Natural killer cell (primary cell): ENCODE measurements at regions not wholly inside any gene's neighbourhood (a gene's known extent, or its start where the extent isn't known, plus 50 kb on each side); places are given as distances from the start of the nearest gene placed in this dataset.

Experiments used
- ATAC-seq, 3 donors: fragments of 150-1000 bp in 2 of 3; fragments of 200-7000 bp in 1 of 3; cut with Tn5 transposase; 1 replicate in 1 of 3; 2 replicates in 2 of 3; pipeline ENCODE4 v1.10.0; 2021; ENCODE audit warnings: mild to moderate bottlenecking in 2 of 3, moderate library complexity in 2 of 3
- DNase-seq, 2 donors: peaks; one replicate each; pipeline versions ENCODE4 v3.0.0 to v3.0.0-alpha.2; 2013 to 2021; ENCODE audit warnings: mixed read lengths in 1 of 2
- H3K27ac ChIP-seq: one replicate; pipeline ENCODE4 v1.5.1; 2013; ENCODE audit warnings: mild to moderate bottlenecking, low read length
- H3K27me3 ChIP-seq: one replicate; pipeline ENCODE4 v1.6.1; 2013; ENCODE audit warnings: low read length; ENCODE audit not compliant: control insufficient read depth, insufficient read depth
- H3K36me3 ChIP-seq: one replicate; pipeline ENCODE4 v1.6.1; 2013; ENCODE audit warnings: low read length; ENCODE audit not compliant: control insufficient read depth, insufficient read depth
- H3K4me1 ChIP-seq: one replicate; pipeline ENCODE4 v1.6.1; 2013; ENCODE audit warnings: low read length; ENCODE audit not compliant: control insufficient read depth, insufficient read depth
- H3K4me3 ChIP-seq: one replicate; pipeline ENCODE4 v1.5.1; 2013; ENCODE audit warnings: low read length
- H3K9me3 ChIP-seq: one replicate; pipeline ENCODE4 v1.6.1; 2013; ENCODE audit warnings: low read length; ENCODE audit not compliant: control insufficient read depth, insufficient read depth
- H3K27ac Mint-ChIP-seq, 2 donors: one replicate each; pipeline ENCODE4 v1.8.0; 2022; ENCODE audit warnings: mild to moderate bottlenecking in 2 of 2, mixed read lengths in 2 of 2, moderate library complexity in 1 of 2
- H3K27me3 Mint-ChIP-seq, 2 donors: one replicate each; pipeline ENCODE4 v1.8.0; 2022; ENCODE audit warnings: low read depth in 2 of 2, mixed read lengths in 2 of 2
- H3K36me3 Mint-ChIP-seq: one replicate; pipeline ENCODE4 v1.8.0; 2022; ENCODE audit warnings: mixed read lengths
- H3K4me1 Mint-ChIP-seq, 2 donors: one replicate each; pipeline ENCODE4 v1.8.0; 2022; ENCODE audit warnings: mixed read lengths in 2 of 2
- H3K4me3 Mint-ChIP-seq: one replicate; pipeline ENCODE4 v1.8.0; 2022; ENCODE audit warnings: mild to moderate bottlenecking, moderate library complexity, mixed read lengths
- H3K9me3 Mint-ChIP-seq, 2 donors: one replicate each; pipeline ENCODE4 v1.8.0; 2022; ENCODE audit warnings: mixed read lengths in 2 of 2
- WGBS: methylation state at CpG from one replicate; pipeline ENCODE4 v1.1.7; 2013; ENCODE audit warnings: missing lambda C conversion rate; ENCODE audit not compliant: insufficient coverage; 5-methylcytosine and 5-hydroxymethylcytosine counted together
- intact Hi-C: fragments of 100-400 bp; cut with micrococcal nuclease; formaldehyde crosslinking; loops from one replicate; pipeline ENCODE4 v1.14.2; 2022
- TF ChIP-seq, protein P1 (sequence below): fragments of 200-600 bp; IDR thresholded peaks from one replicate; pipeline ENCODE4 v1.8.0; 2022; ENCODE audit warnings: antibody characterized with exemption

DNA sequence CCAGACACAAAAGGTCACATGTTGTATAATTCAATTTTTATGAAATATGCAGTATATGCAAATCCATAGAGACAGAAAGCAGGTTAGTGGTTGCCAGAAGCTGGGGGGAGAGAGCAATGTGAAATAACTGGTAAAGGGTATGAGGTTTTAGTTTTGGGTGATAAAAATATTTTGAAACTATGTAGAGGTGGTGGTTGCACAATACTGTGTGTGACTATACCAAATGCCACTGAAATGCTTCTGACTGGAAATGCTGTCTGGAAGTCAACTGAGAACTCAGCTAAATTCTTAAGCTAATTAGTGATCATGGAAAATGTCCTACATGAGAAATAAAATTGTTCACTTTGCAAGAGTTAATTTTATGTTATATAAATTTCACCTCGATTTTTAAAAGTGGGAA lies 65.3 kb upstream of the RXFP2 start:
- no peaks in the 10 kb centered on the region for H3K27me3 ChIP-seq
- H3K27ac ChIP-seq = no peak overlapping the region
- no peaks in the 10 kb centered on the region for H3K4me1 ChIP-seq
- TF ChIP-seq, protein P1, sequence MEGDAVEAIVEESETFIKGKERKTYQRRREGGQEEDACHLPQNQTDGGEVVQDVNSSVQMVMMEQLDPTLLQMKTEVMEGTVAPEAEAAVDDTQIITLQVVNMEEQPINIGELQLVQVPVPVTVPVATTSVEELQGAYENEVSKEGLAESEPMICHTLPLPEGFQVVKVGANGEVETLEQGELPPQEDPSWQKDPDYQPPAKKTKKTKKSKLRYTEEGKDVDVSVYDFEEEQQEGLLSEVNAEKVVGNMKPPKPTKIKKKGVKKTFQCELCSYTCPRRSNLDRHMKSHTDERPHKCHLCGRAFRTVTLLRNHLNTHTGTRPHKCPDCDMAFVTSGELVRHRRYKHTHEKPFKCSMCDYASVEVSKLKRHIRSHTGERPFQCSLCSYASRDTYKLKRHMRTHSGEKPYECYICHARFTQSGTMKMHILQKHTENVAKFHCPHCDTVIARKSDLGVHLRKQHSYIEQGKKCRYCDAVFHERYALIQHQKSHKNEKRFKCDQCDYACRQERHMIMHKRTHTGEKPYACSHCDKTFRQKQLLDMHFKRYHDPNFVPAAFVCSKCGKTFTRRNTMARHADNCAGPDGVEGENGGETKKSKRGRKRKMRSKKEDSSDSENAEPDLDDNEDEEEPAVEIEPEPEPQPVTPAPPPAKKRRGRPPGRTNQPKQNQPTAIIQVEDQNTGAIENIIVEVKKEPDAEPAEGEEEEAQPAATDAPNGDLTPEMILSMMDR = no peak
- H3K36me3 ChIP-seq = no peaks in the 10 kb centered on the region
- H3K9me3 Mint-ChIP-seq = no peaks in the 10 kb centered on the region
- H3K4me3 ChIP-seq = no peak overlapping the region
- H3K4me1 Mint-ChIP-seq = no peaks in the 10 kb centered on the region
- DNase-seq = no peak
- no peak overlapping the region for H3K4me3 Mint-ChIP-seq
- peaks cover 0 to 2% of the 10 kb centered on the region in 2 donors for H3K27me3 Mint-ChIP-seq
- H3K36me3 Mint-ChIP-seq = no peaks in the 10 kb centered on the region
- WGBS = no CpG with 5 or more reads among the region's 1 CpG
- no peaks in the 10 kb centered on the region for H3K9me3 ChIP-seq
- intact Hi-C loops = no loop called here
- no peak overlapping the region for H3K27ac Mint-ChIP-seq
- no peak for ATAC-seq

DNA sequence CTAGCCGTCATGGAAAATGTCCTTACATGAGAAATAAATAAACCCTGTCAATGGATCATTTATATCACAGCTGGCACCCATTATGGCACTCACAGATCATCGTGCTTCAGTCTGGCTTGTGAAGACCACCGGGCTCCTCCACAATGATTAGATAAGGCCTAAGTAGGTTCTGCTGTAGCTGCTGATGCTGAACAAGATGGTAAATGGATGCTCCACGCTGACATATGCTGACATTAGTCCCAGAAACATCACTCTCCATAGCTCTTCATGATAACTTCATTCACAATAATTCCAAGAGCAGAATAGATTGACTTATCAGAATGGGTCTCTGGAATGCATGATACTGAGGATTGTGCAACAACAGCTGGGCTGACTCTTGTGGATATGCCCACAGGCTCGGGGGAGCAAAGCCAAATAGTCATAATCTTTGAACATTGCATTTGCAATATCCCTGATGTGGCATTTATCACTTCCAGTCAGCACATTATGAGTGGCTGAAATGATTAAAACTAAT lies 63.8 kb upstream of the RXFP2 start:
- Mint-ChIP-seq H3K36me3 (no peaks in the 10 kb centered on the region), H3K27me3 (peaks cover 0 to 5% of the 10 kb centered on the region in 2 donors), H3K9me3 (no peaks in the 10 kb centered on the region), H3K4me3 (no peak overlapping the region), H3K4me1 (no peaks in the 10 kb centered on the region), H3K27ac (no peak overlapping the region)
- no peaks in the 10 kb centered on the region for H3K9me3 ChIP-seq
- H3K4me1 ChIP-seq = no peaks in the 10 kb centered on the region
- TF ChIP-seq, protein P1 = no peak
- no peaks in the 10 kb centered on the region for H3K27me3 ChIP-seq
- H3K27ac ChIP-seq = no peak overlapping the region
- H3K36me3 ChIP-seq = no peaks in the 10 kb centered on the region
- intact Hi-C loops = no loop called here
- ATAC-seq (no peak), DNase-seq (no peak)
- WGBS = 80% methylated on average over 5 of the region's 5 CpGs
- no peak overlapping the region for H3K4me3 ChIP-seq

DNA sequence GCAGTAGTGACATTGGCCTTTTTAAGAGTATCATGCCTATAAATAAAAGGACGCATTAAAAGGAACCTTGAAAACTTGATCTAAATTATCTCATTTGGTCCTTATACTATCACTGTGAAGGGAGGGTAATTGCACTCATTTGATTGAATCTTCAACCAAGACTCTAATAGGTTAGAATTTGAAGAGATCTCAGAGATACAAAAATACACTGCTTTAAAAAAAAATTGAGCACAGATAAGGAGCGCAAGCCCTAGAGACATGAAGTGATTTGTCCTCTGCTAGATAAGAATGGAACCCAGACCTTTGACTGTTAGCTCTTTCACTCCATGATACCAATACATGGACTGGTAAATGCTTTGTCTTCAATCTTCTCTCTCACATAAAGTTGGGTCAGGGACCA lies 58.2 kb upstream of the RXFP2 start:
- DNase-seq (no peak), ATAC-seq (no peak)
- Mint-ChIP-seq H3K27me3 (peaks cover 7 to 13% of the 10 kb centered on the region in 2 donors), H3K4me3 (no peak overlapping the region), H3K4me1 (no peaks in the 10 kb centered on the region), H3K9me3 (peaks cover 0 to 4% of the 10 kb centered on the region in 2 donors), H3K27ac (no peak overlapping the region), H3K36me3 (no peaks in the 10 kb centered on the region)
- intact Hi-C loops = no loop called here
- no peaks in the 10 kb centered on the region for H3K36me3 ChIP-seq
- TF ChIP-seq, protein P1 = no peak
- H3K4me1 ChIP-seq = no peaks in the 10 kb centered on the region
- H3K4me3 ChIP-seq = no peak overlapping the region
- WGBS = 100% methylated on average over 2 of the region's 2 CpGs
- H3K27ac ChIP-seq = no peak overlapping the region
- no peaks in the 10 kb centered on the region for H3K27me3 ChIP-seq
- H3K9me3 ChIP-seq = no peaks in the 10 kb centered on the region

DNA sequence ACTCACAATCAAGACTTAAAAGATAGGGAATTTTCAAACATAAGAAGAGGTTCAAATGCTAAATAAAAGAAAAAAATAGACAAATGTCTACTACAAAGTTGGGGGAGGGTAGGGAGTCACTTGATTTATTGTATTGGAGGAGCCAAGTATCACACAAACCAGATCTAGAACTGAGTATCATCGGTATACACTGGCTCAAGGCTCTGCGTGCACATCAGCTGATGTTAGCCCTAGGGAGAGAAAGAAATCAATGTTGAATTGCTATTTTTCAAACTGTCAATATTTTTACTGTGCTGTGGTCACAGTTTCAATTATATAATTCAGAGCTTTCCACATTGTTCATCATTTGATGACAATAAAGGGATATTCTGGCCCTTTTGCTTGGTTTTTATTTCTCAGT lies 54.9 kb upstream of the RXFP2 start:
- peaks cover 0 to 5% of the 10 kb centered on the region in 2 donors for H3K9me3 Mint-ChIP-seq
- H3K27me3 ChIP-seq = peaks cover 2% of the 10 kb centered on the region
- no peak overlapping the region for H3K27ac ChIP-seq
- no peak for DNase-seq
- 95% methylated on average over 2 of the region's 2 CpGs for WGBS
- H3K36me3 ChIP-seq = no peaks in the 10 kb centered on the region
- no peaks in the 10 kb centered on the region for H3K36me3 Mint-ChIP-seq
- H3K4me3 ChIP-seq = no peak overlapping the region
- H3K27ac Mint-ChIP-seq = no peak overlapping the region
- H3K4me3 Mint-ChIP-seq = no peak overlapping the region
- peaks cover 8 to 13% of the 10 kb centered on the region in 2 donors for H3K27me3 Mint-ChIP-seq
- no peaks in the 10 kb centered on the region for H3K4me1 Mint-ChIP-seq
- H3K9me3 ChIP-seq = no peaks in the 10 kb centered on the region
- TF ChIP-seq, protein P1 = no peak
- no peaks in the 10 kb centered on the region for H3K4me1 ChIP-seq
- no peak for ATAC-seq
- intact Hi-C loops = no loop called here
